H9 (cell line): ENCODE measurements at regions not wholly inside any gene's neighbourhood (a gene's known extent, or its start where the extent isn't known, plus 50 kb on each side); places are given as distances from the start of the nearest gene placed in this dataset.

ENCODE experiments used
- DNase-seq: peaks from one replicate; pipeline ENCODE4 v3.0.0-alpha.2; 2017
- H2AFZ ChIP-seq: one replicate; pipeline ENCODE4 v1.6.1; 2013; ENCODE audit warnings: mild to moderate bottlenecking, low read length, control low read depth, moderate library complexity
- H2AK5ac ChIP-seq: 2 replicates; pipeline ENCODE4 v1.6.1; 2013; ENCODE audit warnings: low read length, control low read depth, mixed read lengths; ENCODE audit not compliant: insufficient read length
- H2BK120ac ChIP-seq: one replicate; pipeline ENCODE4 v1.6.1; 2013; ENCODE audit warnings: low read depth, mild to moderate bottlenecking, low read length, control low read depth, inconsistent platforms; ENCODE audit not compliant: poor library complexity, severe bottlenecking
- H2BK12ac ChIP-seq: 2 replicates; pipeline ENCODE4 v1.6.1; 2013; ENCODE audit warnings: low read length, control low read depth, mixed read lengths, low read depth; ENCODE audit not compliant: insufficient read length
- H2BK15ac ChIP-seq: 2 replicates; pipeline ENCODE4 v1.6.1; 2013; ENCODE audit warnings: low read depth, low read length, control low read depth
- H2BK20ac ChIP-seq: one replicate; pipeline ENCODE4 v1.6.1; 2013; ENCODE audit warnings: low read depth, mild to moderate bottlenecking, low read length, control low read depth, inconsistent platforms; ENCODE audit not compliant: poor library complexity, severe bottlenecking
- H2BK5ac ChIP-seq: 2 replicates; pipeline ENCODE4 v1.6.1; 2013; ENCODE audit warnings: low read length, control low read depth, mixed read lengths; ENCODE audit not compliant: insufficient read length
- H3K14ac ChIP-seq: 2 replicates; pipeline ENCODE4 v1.6.1; 2013; ENCODE audit warnings: low read length, control low read depth; ENCODE audit not compliant: insufficient read depth
- H3K18ac ChIP-seq: 2 replicates; pipeline ENCODE4 v1.6.1; 2013; ENCODE audit warnings: low read depth, mild to moderate bottlenecking, mixed read lengths, low read length, control low read depth; ENCODE audit not compliant: insufficient read length
- H3K23ac ChIP-seq: 2 replicates; pipeline ENCODE4 v1.6.1; 2013; ENCODE audit warnings: low read length, control low read depth, mixed read lengths, low read depth; ENCODE audit not compliant: insufficient read length
- H3K23me2 ChIP-seq: 2 replicates; pipeline ENCODE4 v1.6.1; 2013; ENCODE audit warnings: low read depth, mild to moderate bottlenecking, mixed read lengths, low read length, control low read depth; ENCODE audit not compliant: insufficient read length, poor library complexity, severe bottlenecking
- H3K27ac ChIP-seq: 2 replicates; pipeline ENCODE4 v1.5.1; 2013; ENCODE audit warnings: low read length, control low read depth, mixed read lengths, low read depth; ENCODE audit not compliant: insufficient read length
- H3K27me3 ChIP-seq: 2 replicates; pipeline ENCODE4 v1.6.1; 2013; ENCODE audit warnings: low read length, control low read depth, inconsistent platforms; ENCODE audit not compliant: insufficient read depth
- H3K4ac ChIP-seq: 2 replicates; pipeline ENCODE4 v1.6.1; 2013; ENCODE audit warnings: low read depth, mild to moderate bottlenecking, control low read depth, inconsistent platforms, low read length, moderate library complexity
- H3K4me1 ChIP-seq: 2 replicates; pipeline ENCODE4 v1.6.1; 2013; ENCODE audit warnings: low read length, control low read depth, inconsistent platforms; ENCODE audit not compliant: insufficient read depth
- H3K4me2 ChIP-seq: 2 replicates; pipeline ENCODE4 v1.6.1; 2013; ENCODE audit warnings: low read length, control low read depth, mixed read lengths; ENCODE audit not compliant: insufficient read length, insufficient read depth
- H3K56ac ChIP-seq: 2 replicates; pipeline ENCODE4 v1.6.1; 2013; ENCODE audit warnings: low read depth, mild to moderate bottlenecking, mixed read lengths, low read length, control low read depth; ENCODE audit not compliant: insufficient read length
- H3K79me1 ChIP-seq: 2 replicates; pipeline ENCODE4 v1.6.1; 2013; ENCODE audit warnings: low read depth, mild to moderate bottlenecking, moderate library complexity, low read length, control low read depth, inconsistent platforms; ENCODE audit not compliant: insufficient read depth, poor library complexity, severe bottlenecking
- H3K79me2 ChIP-seq: 2 replicates; pipeline ENCODE4 v1.6.1; 2013; ENCODE audit warnings: low read length, control low read depth, inconsistent platforms; ENCODE audit not compliant: insufficient read depth
- H3K9ac ChIP-seq: 2 replicates; pipeline ENCODE4 v1.6.1; 2013; ENCODE audit warnings: low read length, control low read depth, mixed read lengths; ENCODE audit not compliant: insufficient read length; ENCODE audit errors: extremely low read depth
- H3K9me3 ChIP-seq: one replicate; pipeline ENCODE4 v1.6.1; 2013; ENCODE audit warnings: low read depth, low read length, inconsistent platforms; ENCODE audit not compliant: control insufficient read depth
- H3T11ph ChIP-seq: one replicate; pipeline ENCODE4 v1.6.1; 2013; ENCODE audit warnings: mild to moderate bottlenecking, low read length, control low read depth, inconsistent platforms
- H4K20me1 ChIP-seq: one replicate; pipeline ENCODE4 v1.6.1; 2013; ENCODE audit not compliant: control insufficient read depth, insufficient read length, insufficient read depth
- H4K5ac ChIP-seq: 2 replicates; pipeline ENCODE4 v1.6.1; 2013; ENCODE audit warnings: low read depth, mild to moderate bottlenecking, mixed read lengths, low read length, control low read depth; ENCODE audit not compliant: insufficient read length
- H4K8ac ChIP-seq: replicated peaks from 2 replicates; pipeline ENCODE4 v1.6.1; 2013; ENCODE audit warnings: low read length, control low read depth, mixed read lengths, low read depth; ENCODE audit not compliant: insufficient read length
- H4K91ac ChIP-seq: 2 replicates; pipeline ENCODE4 v1.6.1; 2013; ENCODE audit warnings: low read depth, mild to moderate bottlenecking, moderate library complexity, mixed read lengths, low read length, control low read depth; ENCODE audit not compliant: insufficient read length
- H3K27ac Mint-ChIP-seq, 3 experiments: 2 replicates in 2 of 3; 3 replicates in 1 of 3; pipeline ENCODE4 v1.8.0; 2020 to 2021; ENCODE audit warnings: mixed read lengths in 3 of 3, mild to moderate bottlenecking in 1 of 3, moderate library complexity in 1 of 3
- H3K27me3 Mint-ChIP-seq: 2 replicates; pipeline ENCODE4 v1.8.0; 2021; ENCODE audit warnings: low read depth, mild to moderate bottlenecking, moderate library complexity, mixed read lengths
- H3K36me3 Mint-ChIP-seq, 3 experiments: 2 replicates in 2 of 3; 3 replicates in 1 of 3; pipeline ENCODE4 v1.8.0; 2020 to 2021; ENCODE audit warnings: low read depth in 3 of 3, mixed read lengths in 3 of 3; ENCODE audit not compliant: insufficient read depth in 1 of 3
- H3K4me1 Mint-ChIP-seq, 2 experiments: 2 replicates each; pipeline ENCODE4 v1.8.0; 2020; ENCODE audit warnings: mixed read lengths in 2 of 2
- H3K4me3 Mint-ChIP-seq, 2 experiments: 2 replicates in 1 of 2; 3 replicates in 1 of 2; pipeline ENCODE4 v1.8.0; 2020 to 2021; ENCODE audit warnings: mild to moderate bottlenecking in 2 of 2, mixed read lengths in 2 of 2, moderate library complexity in 1 of 2
- H3K9me3 Mint-ChIP-seq, 2 experiments: 2 replicates in 1 of 2; 3 replicates in 1 of 2; pipeline ENCODE4 v1.8.0; 2020; ENCODE audit warnings: mild to moderate bottlenecking in 2 of 2, mixed read lengths in 2 of 2, moderate library complexity in 1 of 2
- CTCF ChIP-seq: fragments of 200-600 bp; sonication (generic); conservative IDR thresholded peaks from 3 replicates; pipeline ENCODE4 v1.8.0; 2021; ENCODE audit warnings: antibody characterized with exemption, mild to moderate bottlenecking
- WGBS: extraction: QIAGEN DNeasy Blood & Tissue Kit; methylation state at CpG from one replicate; pipeline ENCODE4 v1.1.7; 2013; ENCODE audit warnings: missing lambda C conversion rate, low lambda C conversion rate, mixed read lengths; ENCODE audit not compliant: insufficient read length; ENCODE audit errors: extremely low coverage; 5-methylcytosine and 5-hydroxymethylcytosine counted together

DNA sequence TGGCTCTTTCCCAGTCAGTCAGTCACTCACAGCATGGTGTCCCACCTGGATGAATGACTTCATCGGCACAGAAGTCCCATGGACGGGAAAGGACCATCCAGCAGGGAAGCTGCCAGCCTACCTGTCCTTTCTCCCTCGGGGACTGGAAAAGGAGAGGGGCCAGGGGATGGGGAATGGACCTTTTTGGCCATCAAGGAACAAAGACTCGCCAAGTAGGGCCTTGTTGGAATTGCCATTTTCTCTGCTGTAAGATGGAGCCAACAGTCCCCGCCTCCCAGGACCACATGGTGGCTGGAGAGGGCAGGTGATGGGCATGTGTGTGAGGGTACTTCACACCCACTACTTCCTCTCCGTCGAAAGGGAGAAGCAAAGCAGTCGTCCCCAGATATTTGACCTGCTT lies 67.8 kb upstream of the LHX1 start:
- Histone ChIP-seq H4K8ac (no peak overlapping the region), H2AK5ac (no peak overlapping the region)

More for the DNA sequence above, 67.8 kb upstream of the LHX1 start:
- H3K9me3 Mint-ChIP-seq: peaks cover 0 to 8% of the 10 kb centered on the region in 2 experiments; a peak in 4 of 5 replicates
- H3K36me3 Mint-ChIP-seq: peaks cover 0 to 2% (median 0%) of the 10 kb centered on the region in 3 experiments; a peak in 1 of 7 replicates
- H4K91ac ChIP-seq: no peak overlapping the region
- no peak for TF ChIP-seq CTCF
- H3K14ac ChIP-seq: no peak overlapping the region
- H2BK12ac ChIP-seq: no peak overlapping the region
- H3K4me1 ChIP-seq: no peaks in the 10 kb centered on the region
- H3K27ac ChIP-seq: no peak overlapping the region
- H3K27me3 Mint-ChIP-seq: peaks cover 3% of the 10 kb centered on the region
- H2BK5ac ChIP-seq: no peak overlapping the region
- no peaks in the 10 kb centered on the region for H3K23me2 ChIP-seq
- no peak overlapping the region for H3K9ac ChIP-seq
- no peak overlapping the region for H4K5ac ChIP-seq
- DNase-seq: no peak
- no peaks in the 10 kb centered on the region for H4K20me1 ChIP-seq
- H3K4me1 Mint-ChIP-seq: peaks cover 14 to 34% of the 10 kb centered on the region in 2 experiments
- H3K9me3 ChIP-seq: no peaks in the 10 kb centered on the region
- no peaks in the 10 kb centered on the region for H3K27me3 ChIP-seq
- no peak overlapping the region for H2AFZ ChIP-seq
- H2BK15ac ChIP-seq: no peak overlapping the region
- H3K18ac ChIP-seq: no peak overlapping the region
- H3K79me1 ChIP-seq: no peaks in the 10 kb centered on the region
- H3K56ac ChIP-seq: no peak overlapping the region
- no peaks in the 10 kb centered on the region for H3K79me2 ChIP-seq
- WGBS: no CpG with 5 or more reads among the region's 8 CpGs
- H3K23ac ChIP-seq: no peak overlapping the region
- H2BK120ac ChIP-seq: no peak overlapping the region
- H3K4ac ChIP-seq: no peak overlapping the region
- no peak overlapping the region for H3K4me3 Mint-ChIP-seq
- no peak overlapping the region for H3K4me2 ChIP-seq
- H3K27ac Mint-ChIP-seq: no peak overlapping the region
- no peak overlapping the region for H3T11ph ChIP-seq
- H2BK20ac ChIP-seq: no peak overlapping the region
